ENCODE measurements at regions not wholly inside any gene's neighbourhood (a gene's known extent, or its start where the extent isn't known, plus 50 kb on each side); places are given as distances from the start of the nearest gene placed in this dataset.

DNA sequence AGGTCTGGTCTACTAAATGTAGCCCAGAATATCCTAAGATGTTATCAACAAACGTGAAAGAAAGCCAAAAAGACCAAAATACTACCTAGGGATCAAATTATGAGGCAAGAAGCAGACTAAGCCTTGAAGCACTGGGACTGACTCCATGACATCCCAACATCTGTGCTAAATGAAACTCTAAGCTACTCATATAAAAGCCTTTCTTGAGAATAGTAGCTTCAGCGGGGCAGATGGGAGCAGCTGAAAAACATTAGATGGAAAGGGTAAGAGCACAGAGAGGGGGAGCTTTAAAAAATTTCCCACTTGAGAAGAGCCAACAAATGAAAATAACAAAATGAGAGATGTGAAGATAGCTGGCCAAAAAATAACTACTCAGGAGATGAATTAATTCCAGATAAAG is 81.7 kb downstream of the MAD2L1 start:
- Histone ChIP-seq H2AFZ (replicated peaks; ENCODE audit: low read length, poor library complexity) (no peak overlapping the region), H4K8ac (ENCODE audit: low read depth in 2 of 2, low read length in 2 of 2) (no peak overlapping the region), H2BK5ac (ENCODE audit: low read depth, low read length, poor library complexity, severe bottlenecking) (no peak overlapping the region), H3K4me3 (ENCODE audit: insufficient read depth, low read depth, low read length) (no peak overlapping the region), H3K18ac (ENCODE audit: low read depth, low read length) (no peak overlapping the region), H4K20me1 (ENCODE audit: insufficient read depth, low read length) (no peaks in the 10 kb centered on the region), H2AK5ac (ENCODE audit: low read depth, low read length) (no peak overlapping the region), H4K5ac (ENCODE audit: low read depth, low read length) (no peak overlapping the region), H3K4ac (ENCODE audit: low read depth, low read length) (no peak overlapping the region), H3K4me1 (ENCODE audit: control insufficient read depth, insufficient read depth, low read length) (no peaks in the 10 kb centered on the region), H3K79me1 (ENCODE audit: low read depth in 1 of 2, low read length in 2 of 2) (no peaks in the 10 kb centered on the region), H3K36me3 (ENCODE audit: control insufficient read depth, insufficient read depth, low read length) (no peaks in the 10 kb centered on the region), H3K9me1 (ENCODE audit: insufficient read depth, low read length) (no peaks in the 10 kb centered on the region), H3K14ac (replicated peaks; ENCODE audit: low read depth, low read length) (no peak overlapping the region), H2BK15ac (ENCODE audit: low read depth, low read length) (no peak overlapping the region), H3K27me3 (ENCODE audit: control insufficient read depth, insufficient read depth, low read length) (no peaks in the 10 kb centered on the region), H3K9me3 (ENCODE audit: control insufficient read depth, insufficient read depth, low read length) (no peaks in the 10 kb centered on the region), H4K91ac (ENCODE audit: insufficient read depth, low read depth, low read length) (no peak overlapping the region), H3K56ac (ENCODE audit: extremely low read depth, insufficient read depth, low read length) (no peak overlapping the region), H3K27ac (ENCODE audit: insufficient read depth, low read length) (no peak overlapping the region), H3K9ac (ENCODE audit: low read depth, low read length) (no peak overlapping the region), H2BK20ac (ENCODE audit: low read depth, low read length) (no peak overlapping the region), H2AK9ac (replicated peaks; ENCODE audit: low read depth, low read length, poor library complexity) (no peak overlapping the region), H2BK120ac (ENCODE audit: low read depth, low read length) (no peak overlapping the region), H3K4me2 (ENCODE audit: low read depth, low read length) (no peak overlapping the region), H3K23ac (ENCODE audit: low read depth, low read length) (no peak overlapping the region)
- in situ Hi-C loops (cut with MboI; ENCODE audit: low sequenced_read_pairs): no loop called here
- CTCF ChIA-PET: no interaction called here
- DNase-seq (no peak), ATAC-seq (ENCODE audit: low read depth) (no peak)
- dilution Hi-C loops (cut with HindIII; ENCODE audit: low sequenced_read_pairs, unreplicated experiment): no loop called here
- no peak for TF ChIP-seq RFX5 (IDR thresholded peaks at IDR 0.05; ENCODE audit: low read depth, low read length)
- no peak for TF ChIP-seq CEBPB (IDR thresholded peaks at IDR 0.05; ENCODE audit: low read depth, low read length)
- TF ChIP-seq, protein P1, sequence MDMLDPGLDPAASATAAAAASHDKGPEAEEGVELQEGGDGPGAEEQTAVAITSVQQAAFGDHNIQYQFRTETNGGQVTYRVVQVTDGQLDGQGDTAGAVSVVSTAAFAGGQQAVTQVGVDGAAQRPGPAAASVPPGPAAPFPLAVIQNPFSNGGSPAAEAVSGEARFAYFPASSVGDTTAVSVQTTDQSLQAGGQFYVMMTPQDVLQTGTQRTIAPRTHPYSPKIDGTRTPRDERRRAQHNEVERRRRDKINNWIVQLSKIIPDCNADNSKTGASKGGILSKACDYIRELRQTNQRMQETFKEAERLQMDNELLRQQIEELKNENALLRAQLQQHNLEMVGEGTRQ (IDR thresholded peaks at IDR 0.05; ENCODE audit: low read depth, low read length): no peak
- no peak for TF ChIP-seq BHLHE40 (IDR thresholded peaks at IDR 0.05; ENCODE audit: low read depth, low read length)
- no peak for TF ChIP-seq RAD21 (IDR thresholded peaks at IDR 0.05; ENCODE audit: low read length)
- TF ChIP-seq, protein P2, sequence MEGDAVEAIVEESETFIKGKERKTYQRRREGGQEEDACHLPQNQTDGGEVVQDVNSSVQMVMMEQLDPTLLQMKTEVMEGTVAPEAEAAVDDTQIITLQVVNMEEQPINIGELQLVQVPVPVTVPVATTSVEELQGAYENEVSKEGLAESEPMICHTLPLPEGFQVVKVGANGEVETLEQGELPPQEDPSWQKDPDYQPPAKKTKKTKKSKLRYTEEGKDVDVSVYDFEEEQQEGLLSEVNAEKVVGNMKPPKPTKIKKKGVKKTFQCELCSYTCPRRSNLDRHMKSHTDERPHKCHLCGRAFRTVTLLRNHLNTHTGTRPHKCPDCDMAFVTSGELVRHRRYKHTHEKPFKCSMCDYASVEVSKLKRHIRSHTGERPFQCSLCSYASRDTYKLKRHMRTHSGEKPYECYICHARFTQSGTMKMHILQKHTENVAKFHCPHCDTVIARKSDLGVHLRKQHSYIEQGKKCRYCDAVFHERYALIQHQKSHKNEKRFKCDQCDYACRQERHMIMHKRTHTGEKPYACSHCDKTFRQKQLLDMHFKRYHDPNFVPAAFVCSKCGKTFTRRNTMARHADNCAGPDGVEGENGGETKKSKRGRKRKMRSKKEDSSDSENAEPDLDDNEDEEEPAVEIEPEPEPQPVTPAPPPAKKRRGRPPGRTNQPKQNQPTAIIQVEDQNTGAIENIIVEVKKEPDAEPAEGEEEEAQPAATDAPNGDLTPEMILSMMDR (conservative IDR thresholded peaks at IDR 0.05; ENCODE audit: low read depth, low read length): no peak
- no peak for TF ChIP-seq MXI1 (IDR thresholded peaks at IDR 0.05; ENCODE audit: borderline replicate concordance, low read depth, low read length)
- no peak for TF ChIP-seq RCOR1 (IDR thresholded peaks at IDR 0.05; ENCODE audit: insufficient replicate concordance, low read length)
- TF ChIP-seq NFE2L2 (IDR thresholded peaks at IDR 0.05; ENCODE audit: low read depth, low read length): no peak
- TF ChIP-seq POLR2A (IDR thresholded peaks at IDR 0.05; ENCODE audit: low read depth, low read length): no peak
- TF ChIP-seq, protein P3, sequence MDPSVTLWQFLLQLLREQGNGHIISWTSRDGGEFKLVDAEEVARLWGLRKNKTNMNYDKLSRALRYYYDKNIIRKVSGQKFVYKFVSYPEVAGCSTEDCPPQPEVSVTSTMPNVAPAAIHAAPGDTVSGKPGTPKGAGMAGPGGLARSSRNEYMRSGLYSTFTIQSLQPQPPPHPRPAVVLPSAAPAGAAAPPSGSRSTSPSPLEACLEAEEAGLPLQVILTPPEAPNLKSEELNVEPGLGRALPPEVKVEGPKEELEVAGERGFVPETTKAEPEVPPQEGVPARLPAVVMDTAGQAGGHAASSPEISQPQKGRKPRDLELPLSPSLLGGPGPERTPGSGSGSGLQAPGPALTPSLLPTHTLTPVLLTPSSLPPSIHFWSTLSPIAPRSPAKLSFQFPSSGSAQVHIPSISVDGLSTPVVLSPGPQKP (IDR thresholded peaks at IDR 0.05; ENCODE audit: borderline replicate concordance, low read depth, low read length): no peak
- TF ChIP-seq CHD1 (IDR thresholded peaks at IDR 0.05; ENCODE audit: low read depth, low read length): no peak
- BruUV-seq (replicated peaks): no TSS peak
- intact Hi-C loops (cut with micrococcal nuclease): no loop called here
- POLR2A ChIA-PET (ENCODE audit: unreplicated experiment): no interaction called here
- WGBS, 2 experiments (ENCODE audit: extremely low coverage in 2 of 2, insufficient read length in 1 of 2): no CpG with 5 or more reads among the region's 2 CpGs
